Neural progenitor cell (in vitro differentiated cells): ENCODE measurements at regions not wholly inside any gene's neighbourhood (a gene's known extent, or its start where the extent isn't known, plus 50 kb on each side); places are given as distances from the start of the nearest gene placed in this dataset.

Experiments used
- EZH2 ChIP-seq: fragments of 200-600 bp; sonication (generic); IDR thresholded peaks from 2 replicates; pipeline ENCODE4 v1.6.1; 2017; ENCODE audit warnings: antibody characterized with exemption, mild to moderate bottlenecking, moderate library complexity
- EZH2phosphoT487 ChIP-seq: fragments of 200-600 bp; sonication (generic); IDR thresholded peaks from 2 replicates; pipeline ENCODE4 v1.6.1; 2017; ENCODE audit warnings: antibody characterized with exemption
- TF ChIP-seq, protein P1 (sequence below): fragments of 200-600 bp; sonication (generic); IDR thresholded peaks from 2 replicates; pipeline ENCODE4 v1.5.1; 2017; ENCODE audit warnings: antibody characterized with exemption, mild to moderate bottlenecking

- TF ChIP-seq, protein P1, sequence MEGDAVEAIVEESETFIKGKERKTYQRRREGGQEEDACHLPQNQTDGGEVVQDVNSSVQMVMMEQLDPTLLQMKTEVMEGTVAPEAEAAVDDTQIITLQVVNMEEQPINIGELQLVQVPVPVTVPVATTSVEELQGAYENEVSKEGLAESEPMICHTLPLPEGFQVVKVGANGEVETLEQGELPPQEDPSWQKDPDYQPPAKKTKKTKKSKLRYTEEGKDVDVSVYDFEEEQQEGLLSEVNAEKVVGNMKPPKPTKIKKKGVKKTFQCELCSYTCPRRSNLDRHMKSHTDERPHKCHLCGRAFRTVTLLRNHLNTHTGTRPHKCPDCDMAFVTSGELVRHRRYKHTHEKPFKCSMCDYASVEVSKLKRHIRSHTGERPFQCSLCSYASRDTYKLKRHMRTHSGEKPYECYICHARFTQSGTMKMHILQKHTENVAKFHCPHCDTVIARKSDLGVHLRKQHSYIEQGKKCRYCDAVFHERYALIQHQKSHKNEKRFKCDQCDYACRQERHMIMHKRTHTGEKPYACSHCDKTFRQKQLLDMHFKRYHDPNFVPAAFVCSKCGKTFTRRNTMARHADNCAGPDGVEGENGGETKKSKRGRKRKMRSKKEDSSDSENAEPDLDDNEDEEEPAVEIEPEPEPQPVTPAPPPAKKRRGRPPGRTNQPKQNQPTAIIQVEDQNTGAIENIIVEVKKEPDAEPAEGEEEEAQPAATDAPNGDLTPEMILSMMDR: no peak
- TF ChIP-seq EZH2 (no peak), EZH2phosphoT487 (no peak)
These were observed 286.3 kb upstream of the FN1 start for GRCh38 chr2:215722125-215722524.
